Endothelial cell of umbilical vein (primary cell): ENCODE measurements at regions not wholly inside any gene's neighbourhood (a gene's known extent, or its start where the extent isn't known, plus 50 kb on each side); places are given as distances from the start of the nearest gene placed in this dataset.

ENCODE experiments used
- BruUV-seq: library from RNA; stranded (reverse); fragments of 400-500 nt; replicated peaks from 2 replicates; lab custom pipeline; 2021; lab: Mats Ljungman, UMichigan
- CTCF ChIA-PET: fragments of 300-600, 350-600 bp; sonication (Branson Sonifier 250); formaldehyde crosslinking; loops from one replicate; lab custom pipeline; 2021; ENCODE audit warnings: antibody characterized with exemption, inconsistent platforms; lab: Charles Lee
- POLR2A ChIA-PET: fragments of 300-600, 350-600 bp; sonication (Branson Sonifier 250); formaldehyde crosslinking; loops from one replicate; lab custom pipeline; 2021; ENCODE audit warnings: antibody characterized with exemption, inconsistent platforms; lab: Charles Lee
- DNase-seq: peaks from one replicate; pipeline ENCODE4 v3.0.0-alpha.2; 2011; ENCODE audit warnings: low read depth, low spot score
- FAIRE-seq: peaks from 2 replicates; lab custom pipeline; 2011; peaks lifted over from hg19 to GRCh38; lab: Jason Lieb, UNC
- H2AFZ ChIP-seq: 2 replicates; pipeline ENCODE4 v1.6.0; 2012; ENCODE audit warnings: low read depth, low read length, control low read depth, inconsistent platforms
- H3K27ac ChIP-seq: 2 replicates; pipeline ENCODE4 v1.5.1; 2011; ENCODE audit warnings: low read depth, mild to moderate bottlenecking, control low read depth, low read length, moderate library complexity; ENCODE audit not compliant: insufficient read depth
- H3K27me3 ChIP-seq, 2 experiments: 2 replicates each; pipeline versions ENCODE4 v1.6.0 to v1.6.1; 2011; ENCODE audit warnings: low read length in 2 of 2, mixed read lengths in 1 of 2; ENCODE audit not compliant: control insufficient read depth in 2 of 2, insufficient read depth in 2 of 2
- H3K36me3 ChIP-seq, 2 experiments: 2 replicates in 1 of 2; 3 replicates in 1 of 2; pipeline ENCODE4 v1.5.1; 2011; ENCODE audit warnings: low read length in 2 of 2, mild to moderate bottlenecking in 1 of 2, moderate library complexity in 1 of 2; ENCODE audit not compliant: control insufficient read depth in 2 of 2, insufficient read depth in 2 of 2; ENCODE audit errors: extremely low read depth in 1 of 2
- H3K4me1 ChIP-seq: 3 replicates; pipeline ENCODE4 v1.5.1; 2011; ENCODE audit warnings: mild to moderate bottlenecking, low read length; ENCODE audit not compliant: control insufficient read depth, insufficient read depth; ENCODE audit errors: extremely low read depth
- H3K4me2 ChIP-seq: 2 replicates; pipeline ENCODE4 v1.6.1; 2011; ENCODE audit warnings: low read length, control low read depth, mixed read lengths; ENCODE audit not compliant: insufficient read depth
- H3K4me3 ChIP-seq, 3 experiments: fragments of 200-600 bp in 1 of 3; sonication (generic), shearing (Covaris generic) in 1 of 3; replicated peaks in 1 of 3; 2 replicates each; pipeline ENCODE4 v1.5.1; 2011 to 2016; ENCODE audit warnings: control low read depth in 3 of 3, low read length in 3 of 3, mild to moderate bottlenecking in 2 of 3, inconsistent platforms in 1 of 3, low read depth in 1 of 3, moderate library complexity in 1 of 3; ENCODE audit not compliant: insufficient read depth in 1 of 3
- H3K79me2 ChIP-seq: 2 replicates; pipeline ENCODE4 v1.6.0; 2012; ENCODE audit warnings: low read length, inconsistent platforms; ENCODE audit not compliant: control insufficient read depth, insufficient read depth
- H3K9ac ChIP-seq: replicated peaks from 2 replicates; pipeline ENCODE3; 2011; ENCODE audit warnings: low read length, control low read depth; ENCODE audit not compliant: insufficient read depth; ENCODE audit errors: extremely low read depth
- H3K9me1 ChIP-seq: replicated peaks from 3 replicates; pipeline ENCODE4 v1.6.0; 2011; ENCODE audit warnings: mild to moderate bottlenecking, low read length; ENCODE audit not compliant: control insufficient read depth, insufficient read depth; ENCODE audit errors: extremely low read depth
- H3K9me3 ChIP-seq: replicated peaks from 2 replicates; pipeline ENCODE4 v1.5.1; 2012; ENCODE audit warnings: low read length, inconsistent platforms; ENCODE audit not compliant: control insufficient read depth, insufficient read depth
- H4K20me1 ChIP-seq: replicated peaks from 2 replicates; pipeline ENCODE3; 2011; ENCODE audit warnings: mild to moderate bottlenecking, low read length; ENCODE audit not compliant: control insufficient read depth, insufficient read depth; ENCODE audit errors: extremely low read depth
- EZH2 ChIP-seq: IDR thresholded peaks from 2 replicates; pipeline ENCODE4 v1.6.1; 2012; ENCODE audit warnings: borderline replicate concordance, low read depth, mild to moderate bottlenecking, moderate library complexity, low read length, inconsistent platforms; ENCODE audit not compliant: severe bottlenecking
- FOS ChIP-seq: IDR thresholded peaks from 2 replicates; pipeline ENCODE4 v1.6.1; 2011; ENCODE audit warnings: mild to moderate bottlenecking, low read length, moderate library complexity, borderline replicate concordance; ENCODE audit not compliant: insufficient read depth
- GATA2 ChIP-seq: IDR thresholded peaks from 2 replicates; pipeline ENCODE4 v1.7.0; 2011; ENCODE audit warnings: low read depth, mild to moderate bottlenecking, moderate library complexity, mixed read lengths, low read length; ENCODE audit not compliant: insufficient read length, insufficient read depth
- JUN ChIP-seq: IDR thresholded peaks from 2 replicates; pipeline ENCODE4 v1.6.1; 2011; ENCODE audit warnings: borderline replicate concordance, low read depth; ENCODE audit not compliant: insufficient read length, insufficient read depth
- MYC ChIP-seq: IDR thresholded peaks from one replicate; pipeline ENCODE4 v1.6.1; 2011; ENCODE audit warnings: mild to moderate bottlenecking, low read depth, low read length
- POLR2A ChIP-seq: IDR thresholded peaks from 2 replicates; pipeline ENCODE4 v1.6.1; 2012; ENCODE audit warnings: low read depth, mild to moderate bottlenecking, control low read depth, low read length
- POLR2AphosphoS5 ChIP-seq: IDR thresholded peaks from 2 replicates; pipeline ENCODE4 v1.6.1; 2012; ENCODE audit warnings: low read depth, mild to moderate bottlenecking, control low read depth, low read length, moderate library complexity; ENCODE audit not compliant: insufficient read depth
- dilution Hi-C: fragments of 300-500 bp; cut with MboI; formaldehyde crosslinking; loops from one replicate; pipeline ENCODE4 v1.15.0; 2019; ENCODE audit warnings: low sequenced_read_pairs; ENCODE audit not compliant: extremely low pct_ligation_motif_present
- intact Hi-C: fragments of 100-400 bp; cut with micrococcal nuclease; formaldehyde crosslinking; loops from one replicate; pipeline ENCODE4 v1.10.0; 2022
- TF ChIP-seq, protein P1 (sequence below): IDR thresholded peaks from 2 replicates; pipeline ENCODE4 v1.6.1; 2011; ENCODE audit not compliant: insufficient read depth, insufficient read length
- TF ChIP-seq, protein P2 (sequence below), 2 donors: IDR thresholded peaks; 1 replicate in 1 of 2; 2 replicates in 1 of 2; pipeline ENCODE4 v1.5.1; 2011; ENCODE audit warnings: low read length in 2 of 2, mild to moderate bottlenecking in 2 of 2, moderate library complexity in 2 of 2, control low read depth in 1 of 2, inconsistent platforms in 1 of 2, low read depth in 1 of 2; ENCODE audit not compliant: insufficient read depth in 1 of 2; ENCODE audit errors: extremely low read depth in 1 of 2

DNA sequence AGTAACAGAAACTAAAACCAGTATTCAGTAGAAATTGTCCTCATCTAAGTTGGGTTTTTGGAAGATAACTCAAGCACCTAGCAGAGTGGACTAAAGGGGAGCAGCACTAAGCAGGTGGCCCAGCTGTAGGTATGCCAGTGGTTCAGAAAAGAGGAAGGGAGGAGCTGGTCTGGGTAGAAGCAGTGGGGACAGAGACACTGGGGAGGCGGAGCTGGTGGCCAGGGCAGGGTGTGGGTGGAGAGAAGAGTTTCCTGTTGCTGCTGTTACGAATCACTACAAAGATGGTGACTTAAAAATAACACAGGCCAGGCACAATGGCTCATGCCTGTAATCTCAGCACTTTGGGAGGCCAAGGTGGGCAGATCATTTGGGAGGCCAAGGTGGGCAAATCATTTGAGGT, 136.2 kb downstream of the WDR11 start:
- Histone ChIP-seq H3K9ac (no peak overlapping the region), H3K9me3 (peaks cover 2% of the 10 kb centered on the region), H3K9me1 (no peaks in the 10 kb centered on the region), H2AFZ (no peak overlapping the region), H4K20me1 (no peaks in the 10 kb centered on the region), H3K4me2 (no peak overlapping the region), H3K4me3 (no peak overlapping the region), H3K27ac (no peak overlapping the region), H3K79me2 (no peaks in the 10 kb centered on the region), H3K36me3 (no peaks in the 10 kb centered on the region), H3K27me3 (no peaks in the 10 kb centered on the region), H3K4me1 (no peaks in the 10 kb centered on the region)
- BruUV-seq: no TSS peak
- DNase-seq (no peak), FAIRE-seq (no peak)
- ChIA-PET POLR2A (no interaction called here), CTCF (no interaction called here)
- TF ChIP-seq, protein P1, sequence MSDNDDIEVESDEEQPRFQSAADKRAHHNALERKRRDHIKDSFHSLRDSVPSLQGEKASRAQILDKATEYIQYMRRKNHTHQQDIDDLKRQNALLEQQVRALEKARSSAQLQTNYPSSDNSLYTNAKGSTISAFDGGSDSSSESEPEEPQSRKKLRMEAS: no peak
- TF ChIP-seq POLR2AphosphoS5 (no peak), MYC (no peak), JUN (no peak), FOS (no peak), EZH2 (no peak), POLR2A (no peak), GATA2 (no peak)
- TF ChIP-seq, protein P2, sequence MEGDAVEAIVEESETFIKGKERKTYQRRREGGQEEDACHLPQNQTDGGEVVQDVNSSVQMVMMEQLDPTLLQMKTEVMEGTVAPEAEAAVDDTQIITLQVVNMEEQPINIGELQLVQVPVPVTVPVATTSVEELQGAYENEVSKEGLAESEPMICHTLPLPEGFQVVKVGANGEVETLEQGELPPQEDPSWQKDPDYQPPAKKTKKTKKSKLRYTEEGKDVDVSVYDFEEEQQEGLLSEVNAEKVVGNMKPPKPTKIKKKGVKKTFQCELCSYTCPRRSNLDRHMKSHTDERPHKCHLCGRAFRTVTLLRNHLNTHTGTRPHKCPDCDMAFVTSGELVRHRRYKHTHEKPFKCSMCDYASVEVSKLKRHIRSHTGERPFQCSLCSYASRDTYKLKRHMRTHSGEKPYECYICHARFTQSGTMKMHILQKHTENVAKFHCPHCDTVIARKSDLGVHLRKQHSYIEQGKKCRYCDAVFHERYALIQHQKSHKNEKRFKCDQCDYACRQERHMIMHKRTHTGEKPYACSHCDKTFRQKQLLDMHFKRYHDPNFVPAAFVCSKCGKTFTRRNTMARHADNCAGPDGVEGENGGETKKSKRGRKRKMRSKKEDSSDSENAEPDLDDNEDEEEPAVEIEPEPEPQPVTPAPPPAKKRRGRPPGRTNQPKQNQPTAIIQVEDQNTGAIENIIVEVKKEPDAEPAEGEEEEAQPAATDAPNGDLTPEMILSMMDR (IDR thresholded peaks at IDR 0.05; ENCODE audit: extremely low read depth in 1 of 2, insufficient read depth in 1 of 2, low read depth in 1 of 2, low read length in 2 of 2): no peak
- dilution Hi-C loops (no loop called here), intact Hi-C loops (no loop called here)
